Ramos (cell line): ENCODE measurements at regions not wholly inside any gene's neighbourhood (a gene's known extent, or its start where the extent isn't known, plus 50 kb on each side); places are given as distances from the start of the nearest gene placed in this dataset.

Experiments used
- in situ Hi-C: fragments of 300-500 bp; cut with MboI; formaldehyde crosslinking; loops from one replicate; pipeline ENCODE4 v1.14.3; 2022; ENCODE audit warnings: low sequenced_read_pairs; ENCODE audit not compliant: unreplicated experiment

GRCh38 chr20:39150501-39150900, 188.4 kb downstream of the DHX35 start:
- in situ Hi-C loops: no loop called here

DNA sequence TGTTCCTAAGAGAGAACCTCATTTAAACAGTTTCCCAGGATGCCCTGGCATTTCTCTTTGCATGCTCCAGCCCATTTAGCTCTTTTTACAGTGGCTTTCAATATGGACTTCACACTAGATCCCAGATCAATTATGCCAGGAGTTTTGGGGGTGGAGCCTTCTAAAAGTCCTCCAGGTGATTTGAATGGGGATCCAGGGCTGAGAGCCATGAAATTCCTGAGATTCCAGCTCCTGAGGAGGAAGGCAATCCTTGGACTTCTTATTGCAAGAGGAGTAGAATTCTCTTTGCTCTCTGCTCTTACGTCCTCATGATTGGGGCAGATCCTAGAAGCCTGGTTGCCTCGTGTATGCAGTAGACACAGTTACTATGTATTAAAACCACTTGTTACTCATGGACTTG, 184.2 kb downstream of the DHX35 start:
- in situ Hi-C loops: no loop called here

- in situ Hi-C loops: no loop called here
Measured at GRCh38 chr20:39145921-39146320, 183.8 kb downstream of the DHX35 start.

DNA sequence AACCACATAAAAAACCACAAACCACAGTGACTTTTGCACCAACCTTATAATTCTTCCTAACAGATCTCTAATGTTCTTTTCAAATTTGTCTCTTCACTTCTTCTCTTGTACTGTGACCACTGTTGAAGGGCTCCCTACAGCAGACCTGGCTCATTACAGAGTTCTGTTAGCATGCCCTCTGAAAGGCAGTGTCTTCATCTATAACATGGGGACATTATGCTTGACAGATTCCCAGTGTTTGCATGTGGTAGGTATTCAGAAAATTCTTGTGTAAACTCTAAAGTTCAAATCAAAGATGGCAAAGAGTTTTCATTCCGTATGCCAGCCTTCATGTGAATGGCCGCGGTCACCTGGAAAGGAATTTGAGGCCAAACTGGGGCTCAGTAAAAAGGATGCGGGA, 182.6 kb downstream of the DHX35 start:
- in situ Hi-C loops: no loop called here

DNA sequence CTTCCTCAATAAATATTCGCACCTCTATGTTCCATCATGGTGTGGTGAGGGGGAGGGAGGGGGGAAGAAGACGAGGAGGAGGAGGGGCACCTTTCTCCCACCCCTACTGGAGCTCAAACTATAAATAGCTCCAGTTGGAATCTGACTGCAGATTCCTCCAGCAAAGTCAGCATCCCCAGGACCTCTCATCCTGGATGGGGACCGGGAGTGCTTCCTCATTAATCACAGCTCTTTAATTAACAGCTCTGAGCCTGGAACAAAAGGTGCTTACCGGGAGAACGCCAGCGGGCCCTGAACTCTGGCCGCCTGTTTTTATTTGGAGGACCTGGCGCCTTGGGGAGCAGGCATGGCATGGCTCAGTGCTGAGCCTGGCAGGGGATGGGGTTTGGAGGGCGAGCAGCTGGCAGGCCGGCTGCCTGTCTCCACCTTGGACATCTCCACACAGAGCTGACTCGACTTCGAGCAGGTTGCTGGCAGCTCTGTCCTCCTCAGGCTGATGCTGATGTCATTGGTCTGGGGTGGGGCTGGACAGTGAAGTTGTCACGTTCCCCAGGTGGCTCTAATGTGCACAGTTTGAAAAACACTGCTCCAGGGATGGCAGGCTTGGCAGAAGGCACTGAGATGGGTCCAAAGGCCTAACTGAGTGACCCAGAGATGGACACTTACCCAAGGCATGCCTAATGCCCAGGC, 180.4 kb downstream of the DHX35 start:
- in situ Hi-C loops: no loop called here

GRCh38 chr20:39137299-39137698, 175.2 kb downstream of the DHX35 start:
- in situ Hi-C loops: no loop called here

GRCh38 chr20:39136798-39137197, 174.7 kb downstream of the DHX35 start:
- in situ Hi-C loops: no loop called here

DNA sequence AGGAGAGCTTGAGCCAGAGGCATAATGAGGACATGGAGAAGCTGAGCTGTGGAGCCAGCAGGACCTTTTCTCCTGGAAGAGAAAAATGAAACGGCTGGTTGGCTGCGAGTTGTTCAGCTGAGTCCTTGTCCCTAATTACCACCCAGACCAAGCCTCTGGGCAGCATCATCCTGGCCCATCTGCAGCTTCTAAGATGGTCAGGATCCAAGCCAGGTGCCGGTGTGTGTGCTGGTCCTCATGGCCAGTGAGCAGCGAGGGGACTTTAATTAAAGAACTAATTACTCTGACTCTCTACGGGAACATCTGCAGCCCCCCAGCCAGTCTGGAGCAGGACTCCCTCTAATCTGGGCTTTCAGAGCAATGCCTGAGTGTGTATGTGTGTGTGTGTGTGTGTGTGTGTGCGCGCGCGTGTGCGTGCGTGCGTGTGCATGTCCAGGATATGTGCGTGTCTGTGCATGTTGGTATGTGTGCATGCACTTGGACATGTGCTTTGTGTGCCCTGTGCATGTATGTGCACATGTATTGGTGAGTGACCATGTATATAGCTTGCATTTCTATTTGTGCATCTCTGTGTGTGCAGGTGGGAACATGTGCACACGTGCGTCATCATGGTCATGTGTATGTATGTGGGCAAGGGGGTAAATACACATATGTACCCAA, 173.9 kb downstream of the DHX35 start:
- in situ Hi-C loops: no loop called here

DNA sequence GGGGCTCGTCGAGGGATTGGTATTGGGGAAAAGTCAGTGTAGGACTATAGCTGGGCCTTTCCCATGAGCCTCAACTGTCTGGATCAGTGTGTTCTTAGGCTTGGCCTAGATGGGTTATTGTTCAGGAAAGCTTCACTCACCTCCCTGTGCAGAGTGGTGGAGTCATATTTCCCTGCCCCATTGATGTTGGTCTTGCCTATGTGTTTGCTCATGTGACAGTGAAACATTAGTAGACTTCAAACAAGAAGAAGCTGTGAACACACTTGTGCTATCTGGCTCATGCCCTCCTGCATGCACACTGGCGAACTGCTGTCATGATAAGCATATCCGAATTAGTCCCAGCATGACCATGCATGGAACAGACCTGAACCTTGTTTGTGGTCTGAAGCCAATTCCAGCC, 171.1 kb downstream of the DHX35 start:
- in situ Hi-C loops: no loop called here

DNA sequence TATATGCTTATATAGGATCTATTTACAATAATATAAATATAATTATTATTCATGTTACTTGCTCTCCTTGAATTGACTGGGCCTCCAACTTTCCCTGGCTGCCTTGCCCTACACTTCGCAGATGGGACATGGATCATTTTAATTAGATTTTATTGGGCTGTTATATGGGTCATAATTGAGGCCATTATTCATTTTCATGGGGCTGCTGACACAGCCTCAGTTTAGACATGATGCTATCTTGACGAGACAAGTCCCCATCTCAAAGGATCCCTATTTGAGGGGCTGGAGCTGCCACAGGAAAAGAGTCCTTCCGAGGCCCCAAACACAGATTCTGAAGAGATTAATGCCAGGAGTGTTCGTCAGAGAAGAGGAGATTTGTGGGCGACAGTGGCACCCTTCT, 170.4 kb downstream of the DHX35 start:
- in situ Hi-C loops: no loop called here

- in situ Hi-C loops: no loop called here
Measured at GRCh38 chr20:39132093-39132492, 169.9 kb downstream of the DHX35 start.

GRCh38 chr20:39130627-39131026, 168.5 kb downstream of the DHX35 start:
- in situ Hi-C loops: no loop called here

DNA sequence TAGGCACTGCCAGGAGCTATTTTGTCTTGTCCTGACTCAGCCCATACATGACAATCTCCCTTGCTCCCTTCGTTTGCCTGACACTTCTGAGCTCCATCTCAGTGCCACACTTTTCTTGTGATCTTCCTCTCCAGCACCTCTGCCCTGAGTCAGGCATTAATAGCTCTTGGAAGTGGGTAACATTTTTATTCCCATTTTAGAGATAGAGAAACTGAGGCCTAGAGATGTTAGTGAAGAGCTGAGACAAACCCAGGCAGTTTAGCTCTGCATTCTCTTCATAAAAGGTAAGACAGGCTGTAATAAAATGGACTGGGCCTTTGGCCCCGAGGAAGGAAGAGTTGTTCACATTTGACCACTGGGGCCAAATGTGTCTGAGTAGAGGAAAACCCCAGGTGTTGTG, 167.4 kb downstream of the DHX35 start:
- in situ Hi-C loops: no loop called here

GRCh38 chr20:39124064-39124463, 161.9 kb downstream of the DHX35 start:
- in situ Hi-C loops: no loop called here

GRCh38 chr20:39123185-39123557, 161.0 kb downstream of the DHX35 start:
- in situ Hi-C loops: no loop called here

DNA sequence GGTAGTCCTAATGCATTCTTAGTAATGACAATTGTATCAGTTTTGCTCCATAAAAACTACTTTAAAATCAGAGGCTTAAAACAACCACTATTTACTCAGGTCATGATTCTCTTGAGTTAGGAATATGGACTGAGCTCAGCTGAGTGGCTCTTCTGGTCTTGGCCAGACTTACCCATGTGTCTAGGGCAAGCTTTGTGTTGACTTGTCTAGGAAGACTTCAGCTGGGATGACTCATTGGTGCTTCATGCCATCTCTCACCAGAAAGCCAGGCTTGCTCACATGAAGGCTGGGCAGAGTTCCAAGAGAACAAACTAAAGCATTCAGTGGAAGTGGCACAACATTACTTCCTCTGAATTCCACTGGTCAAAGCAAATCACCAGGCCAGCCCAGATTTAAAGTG, 155.3 kb downstream of the DHX35 start:
- in situ Hi-C loops: no loop called here

GRCh38 chr20:39116020-39116419, 153.9 kb downstream of the DHX35 start:
- in situ Hi-C loops: no loop called here

- in situ Hi-C loops: no loop called here
Measured at GRCh38 chr20:39112178-39112743, 150.1 kb downstream of the DHX35 start.

DNA sequence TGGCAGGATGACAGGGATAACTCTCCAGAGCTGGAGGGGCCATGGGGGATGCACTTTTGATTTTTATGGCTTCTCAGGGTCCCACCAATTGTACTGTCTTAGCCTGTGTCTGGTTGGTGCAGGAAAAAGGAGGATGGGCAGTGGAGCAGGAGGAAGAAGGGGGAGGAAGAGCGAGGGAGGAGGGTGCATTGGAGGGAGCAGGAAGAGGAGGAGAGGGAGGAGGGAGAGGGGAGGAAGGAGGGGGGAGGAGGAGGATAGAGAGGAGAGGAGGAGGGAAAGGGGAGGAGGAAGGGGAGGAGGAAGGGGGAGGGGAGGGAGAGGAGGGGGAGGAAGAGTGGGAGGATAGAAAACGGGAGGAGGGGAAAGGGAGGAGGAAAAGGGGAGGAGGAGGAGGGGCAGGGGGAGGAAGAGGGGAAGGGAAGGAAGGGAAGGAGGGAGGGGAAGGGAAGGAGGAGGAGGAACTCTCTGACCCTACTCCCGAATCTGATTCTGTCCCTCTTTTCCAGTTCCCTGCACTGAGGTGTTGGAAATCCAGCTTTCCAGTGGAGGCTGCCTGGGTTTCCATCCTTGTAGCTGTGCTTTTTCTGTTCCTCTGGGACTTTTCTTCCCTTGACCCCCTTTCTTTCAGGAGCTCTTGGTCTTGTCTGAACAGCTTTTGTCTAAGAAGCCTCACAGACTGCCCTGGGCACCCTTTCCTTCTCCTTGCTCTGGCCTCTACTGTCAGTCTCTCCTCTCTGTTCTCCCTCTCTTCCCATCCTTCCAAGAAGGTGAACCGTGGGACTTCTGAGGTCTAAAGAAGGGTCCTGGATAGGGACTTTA, 149.4 kb downstream of the DHX35 start:
- in situ Hi-C loops: no loop called here

DNA sequence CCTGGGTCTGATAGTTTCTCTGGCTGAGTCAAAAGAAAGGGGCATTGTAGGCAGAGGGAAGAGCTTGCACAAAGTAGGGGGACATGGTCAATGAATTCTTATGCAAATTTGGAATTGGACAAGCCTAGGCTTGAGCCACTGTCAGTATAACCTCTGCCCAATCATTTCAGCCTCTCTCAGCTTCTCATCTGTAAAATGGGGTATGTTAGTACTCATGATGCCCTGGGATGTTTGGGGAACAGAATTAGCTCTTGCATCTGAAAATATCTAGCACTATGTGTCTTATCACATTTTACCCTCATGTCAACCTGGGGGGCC, 148.6 kb downstream of the DHX35 start:
- in situ Hi-C loops: no loop called here
